ENCODE measurements at regions not wholly inside any gene's neighbourhood (a gene's known extent, or its start where the extent isn't known, plus 50 kb on each side); places are given as distances from the start of the nearest gene placed in this dataset.

DNA sequence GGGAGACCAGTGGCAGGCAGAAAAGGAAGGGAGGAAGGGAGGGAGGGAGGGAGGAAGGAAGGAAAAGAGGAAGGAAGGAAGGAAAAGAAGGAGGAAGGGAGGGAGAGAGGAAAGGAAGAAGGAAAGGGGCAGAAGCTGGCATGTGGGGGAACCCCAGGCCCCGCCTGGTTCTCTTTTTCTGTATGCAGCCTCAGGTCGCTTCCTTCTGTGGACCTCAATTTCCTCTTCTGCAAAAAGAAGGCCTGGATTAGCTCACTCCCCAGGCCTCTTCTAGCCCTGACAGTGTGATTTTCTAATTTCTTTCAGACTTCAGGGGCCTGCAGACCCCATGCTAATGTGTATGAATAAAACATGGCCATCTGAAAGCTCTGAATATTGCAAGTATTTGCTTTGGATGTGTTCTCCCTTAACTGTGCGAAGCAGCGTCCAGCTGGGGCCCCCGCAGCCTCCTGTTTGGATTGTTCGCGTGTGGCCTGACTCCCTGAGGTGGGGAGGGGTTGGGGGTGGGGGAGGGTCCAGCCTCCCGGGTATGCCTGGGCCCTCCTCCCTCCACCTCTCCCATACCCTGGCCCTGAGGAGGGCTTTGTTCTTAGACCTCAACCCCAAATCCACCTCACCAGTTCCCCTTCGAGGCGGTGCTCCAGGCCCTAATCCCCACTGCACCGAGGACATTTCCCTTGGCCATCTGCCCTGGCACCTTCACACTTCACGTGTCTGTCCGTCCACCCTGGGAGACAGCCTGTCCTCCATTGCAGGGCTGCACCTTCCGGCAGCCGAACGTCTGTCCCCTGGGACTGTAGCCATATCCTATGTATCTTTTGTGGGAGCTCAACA is 199.9 kb upstream of the ATP6AP2 start (continued):
- TF ChIP-seq, protein P1, sequence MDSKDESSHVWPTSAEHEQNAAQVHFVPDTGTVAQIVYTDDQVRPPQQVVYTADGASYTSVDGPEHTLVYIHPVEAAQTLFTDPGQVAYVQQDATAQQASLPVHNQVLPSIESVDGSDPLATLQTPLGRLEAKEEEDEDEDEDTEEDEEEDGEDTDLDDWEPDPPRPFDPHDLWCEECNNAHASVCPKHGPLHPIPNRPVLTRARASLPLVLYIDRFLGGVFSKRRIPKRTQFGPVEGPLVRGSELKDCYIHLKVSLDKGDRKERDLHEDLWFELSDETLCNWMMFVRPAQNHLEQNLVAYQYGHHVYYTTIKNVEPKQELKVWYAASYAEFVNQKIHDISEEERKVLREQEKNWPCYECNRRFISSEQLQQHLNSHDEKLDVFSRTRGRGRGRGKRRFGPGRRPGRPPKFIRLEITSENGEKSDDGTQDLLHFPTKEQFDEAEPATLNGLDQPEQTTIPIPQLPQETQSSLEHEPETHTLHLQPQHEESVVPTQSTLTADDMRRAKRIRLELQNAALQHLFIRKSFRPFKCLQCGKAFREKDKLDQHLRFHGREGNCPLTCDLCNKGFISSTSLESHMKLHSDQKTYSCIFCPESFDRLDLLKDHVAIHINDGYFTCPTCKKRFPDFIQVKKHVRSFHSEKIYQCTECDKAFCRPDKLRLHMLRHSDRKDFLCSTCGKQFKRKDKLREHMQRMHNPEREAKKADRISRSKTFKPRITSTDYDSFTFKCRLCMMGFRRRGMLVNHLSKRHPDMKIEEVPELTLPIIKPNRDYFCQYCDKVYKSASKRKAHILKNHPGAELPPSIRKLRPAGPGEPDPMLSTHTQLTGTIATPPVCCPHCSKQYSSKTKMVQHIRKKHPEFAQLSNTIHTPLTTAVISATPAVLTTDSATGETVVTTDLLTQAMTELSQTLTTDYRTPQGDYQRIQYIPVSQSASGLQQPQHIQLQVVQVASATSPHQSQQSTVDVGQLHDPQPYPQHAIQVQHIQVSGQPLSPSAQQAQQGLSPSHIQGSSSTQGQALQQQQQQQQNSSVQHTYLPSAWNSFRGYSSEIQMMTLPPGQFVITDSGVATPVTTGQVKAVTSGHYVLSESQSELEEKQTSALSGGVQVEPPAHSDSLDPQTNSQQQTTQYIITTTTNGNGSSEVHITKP (CRISPR knock-in tag; IDR thresholded peaks at IDR 0.05; ENCODE audit: low read depth): no peak
- TF ChIP-seq ZNF737 (CRISPR knock-in tag; IDR thresholded peaks at IDR 0.05; ENCODE audit: borderline replicate concordance): no peak
- TF ChIP-seq HOXA9 (CRISPR knock-in tag; IDR thresholded peaks at IDR 0.05; ENCODE audit: borderline replicate concordance): no peak
- no peak for TF ChIP-seq TRIM24 (CRISPR knock-in tag; IDR thresholded peaks at IDR 0.05)
- TF ChIP-seq ZNF281 (CRISPR knock-in tag; IDR thresholded peaks at IDR 0.05; ENCODE audit: borderline replicate concordance): no peak
- no peak for TF ChIP-seq USF2 (IDR thresholded peaks at IDR 0.05; ENCODE audit: low read depth, low read length)
- no peak for TF ChIP-seq USF2 (CRISPR knock-in tag; IDR thresholded peaks at IDR 0.05; ENCODE audit: borderline replicate concordance)
- TF ChIP-seq ZSCAN21 (CRISPR knock-in tag; IDR thresholded peaks at IDR 0.05; ENCODE audit: borderline replicate concordance): no peak
- no peak for TF ChIP-seq NFKBIZ (CRISPR knock-in tag; IDR thresholded peaks at IDR 0.05)
- TF ChIP-seq ZNF20 (CRISPR knock-in tag; IDR thresholded peaks at IDR 0.05): no peak
- no peak for TF ChIP-seq STAG1 (CRISPR knock-in tag; IDR thresholded peaks at IDR 0.05)
- TF ChIP-seq, protein P2, sequence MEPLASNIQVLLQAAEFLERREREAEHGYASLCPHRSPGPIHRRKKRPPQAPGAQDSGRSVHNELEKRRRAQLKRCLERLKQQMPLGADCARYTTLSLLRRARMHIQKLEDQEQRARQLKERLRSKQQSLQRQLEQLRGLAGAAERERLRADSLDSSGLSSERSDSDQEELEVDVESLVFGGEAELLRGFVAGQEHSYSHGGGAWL (CRISPR knock-in tag; IDR thresholded peaks at IDR 0.05): no peak
- no peak for TF ChIP-seq ZNF629 (CRISPR knock-in tag; conservative IDR thresholded peaks at IDR 0.05)

All from HepG2 (cell line).